IMR-90 (cell line): ENCODE measurements at regions not wholly inside any gene's neighbourhood (a gene's known extent, or its start where the extent isn't known, plus 50 kb on each side); places are given as distances from the start of the nearest gene placed in this dataset.

Source experiments
- ATAC-seq: fragments of 200-7000 bp; cut with Tn5 transposase; 2 replicates; pipeline ENCODE4 v1.9.1; 2020; ENCODE audit warnings: low read depth, mild to moderate bottlenecking, moderate library complexity
- BruUV-seq: library from RNA; stranded (reverse); fragments of 400-500 nt; replicated peaks from 2 replicates; lab custom pipeline; 2021; lab: Mats Ljungman, UMichigan
- CTCF ChIA-PET: fragments of 300-600 bp; formaldehyde crosslinking; extraction: SDS; loops from one replicate; lab custom pipeline; 2021; ENCODE audit warnings: antibody characterized with exemption; lab: Yijun Ruan, JAX
- POLR2A ChIA-PET: fragments of 300-600 bp; sonication (Branson Sonifier 250); formaldehyde crosslinking; loops from one replicate; lab custom pipeline; 2022; ENCODE audit warnings: antibody characterized with exemption; ENCODE audit not compliant: unreplicated experiment; lab: Charles Lee
- DNase-seq: peaks from one replicate; pipeline ENCODE4 v3.0.0; 2013
- H2AFZ ChIP-seq: replicated peaks from 2 replicates; pipeline ENCODE3; 2013; ENCODE audit warnings: low read length, mild to moderate bottlenecking; ENCODE audit not compliant: poor library complexity
- H2AK5ac ChIP-seq: 2 replicates; pipeline ENCODE4 v1.6.1; 2013; ENCODE audit warnings: low read depth, low read length, inconsistent platforms
- H2AK9ac ChIP-seq: replicated peaks from 2 replicates; pipeline ENCODE3; 2013; ENCODE audit warnings: mild to moderate bottlenecking, low read depth, low read length, moderate library complexity; ENCODE audit not compliant: poor library complexity
- H2BK120ac ChIP-seq: 2 replicates; pipeline ENCODE4 v1.6.1; 2013; ENCODE audit warnings: low read depth, low read length, inconsistent platforms
- H2BK15ac ChIP-seq: 3 replicates; pipeline ENCODE4 v1.6.1; 2013; ENCODE audit warnings: low read depth, low read length, inconsistent platforms
- H2BK20ac ChIP-seq: 2 replicates; pipeline ENCODE4 v1.6.1; 2013; ENCODE audit warnings: low read depth, mild to moderate bottlenecking, inconsistent platforms, low read length, moderate library complexity
- H2BK5ac ChIP-seq: 2 replicates; pipeline ENCODE4 v1.6.1; 2013; ENCODE audit warnings: mild to moderate bottlenecking, low read depth, low read length, inconsistent platforms; ENCODE audit not compliant: poor library complexity, severe bottlenecking
- H3K14ac ChIP-seq: replicated peaks from 2 replicates; pipeline ENCODE4 v1.6.1; 2013; ENCODE audit warnings: low read depth, low read length, inconsistent platforms
- H3K18ac ChIP-seq: 2 replicates; pipeline ENCODE4 v1.6.1; 2013; ENCODE audit warnings: low read depth, low read length, control low read depth
- H3K23ac ChIP-seq: 2 replicates; pipeline ENCODE4 v1.6.1; 2013; ENCODE audit warnings: low read depth, low read length, inconsistent platforms
- H3K27ac ChIP-seq: 2 replicates; pipeline ENCODE4 v1.5.1; 2013; ENCODE audit warnings: mild to moderate bottlenecking, control low read depth, low read length; ENCODE audit not compliant: insufficient read depth
- H3K27me3 ChIP-seq: 2 replicates; pipeline ENCODE4 v1.6.1; 2013; ENCODE audit warnings: low read length; ENCODE audit not compliant: control insufficient read depth, insufficient read depth
- H3K36me3 ChIP-seq: 2 replicates; pipeline ENCODE4 v1.6.1; 2013; ENCODE audit warnings: low read length, mixed read lengths; ENCODE audit not compliant: control insufficient read depth, insufficient read depth
- H3K4ac ChIP-seq: 2 replicates; pipeline ENCODE4 v1.6.1; 2013; ENCODE audit warnings: low read depth, low read length, inconsistent platforms
- H3K4me1 ChIP-seq: 2 replicates; pipeline ENCODE4 v1.6.1; 2013; ENCODE audit warnings: low read length, mixed read lengths; ENCODE audit not compliant: control insufficient read depth, insufficient read depth
- H3K4me2 ChIP-seq: 2 replicates; pipeline ENCODE4 v1.6.1; 2013; ENCODE audit warnings: low read depth, mild to moderate bottlenecking, control low read depth, low read length, moderate library complexity
- H3K4me3 ChIP-seq: 2 replicates; pipeline ENCODE4 v1.5.1; 2013; ENCODE audit warnings: low read depth, mild to moderate bottlenecking, control low read depth, low read length, moderate library complexity; ENCODE audit not compliant: insufficient read depth
- H3K56ac ChIP-seq: 2 replicates; pipeline ENCODE4 v1.6.1; 2013; ENCODE audit warnings: low read length, inconsistent platforms; ENCODE audit not compliant: insufficient read depth; ENCODE audit errors: extremely low read depth
- H3K79me1 ChIP-seq, 2 experiments: 2 replicates each; pipeline ENCODE4 v1.6.1; 2013; ENCODE audit warnings: low read length in 2 of 2, inconsistent platforms in 1 of 2, low read depth in 1 of 2
- H3K9ac ChIP-seq: 2 replicates; pipeline ENCODE4 v1.6.1; 2013; ENCODE audit warnings: low read depth, low read length, control low read depth
- H3K9me1 ChIP-seq: 2 replicates; pipeline ENCODE4 v1.6.1; 2013; ENCODE audit warnings: low read length, inconsistent platforms; ENCODE audit not compliant: insufficient read depth
- H3K9me3 ChIP-seq: 2 replicates; pipeline ENCODE4 v1.6.1; 2013; ENCODE audit warnings: low read length; ENCODE audit not compliant: control insufficient read depth, insufficient read depth
- H4K20me1 ChIP-seq: 2 replicates; pipeline ENCODE4 v1.6.1; 2013; ENCODE audit warnings: low read length, inconsistent platforms; ENCODE audit not compliant: insufficient read depth
- H4K5ac ChIP-seq: 2 replicates; pipeline ENCODE4 v1.6.1; 2013; ENCODE audit warnings: mild to moderate bottlenecking, low read depth, low read length, control low read depth
- H4K8ac ChIP-seq, 2 experiments: 2 replicates each; pipeline ENCODE4 v1.6.1; 2013; ENCODE audit warnings: low read depth in 2 of 2, low read length in 2 of 2, control low read depth in 1 of 2, inconsistent platforms in 1 of 2
- H4K91ac ChIP-seq: 2 replicates; pipeline ENCODE4 v1.6.1; 2013; ENCODE audit warnings: low read depth, low read length, inconsistent platforms; ENCODE audit not compliant: insufficient read depth
- CEBPB ChIP-seq: IDR thresholded peaks from 2 replicates; pipeline ENCODE4 v1.6.1; 2012; ENCODE audit warnings: low read depth, low read length, improper control_type of control experiment
- CHD1 ChIP-seq: IDR thresholded peaks from 2 replicates; pipeline ENCODE4 v1.6.1; 2012; ENCODE audit warnings: low read depth, low read length, improper control_type of control experiment
- FOS ChIP-seq: fragments of 150-350 bp; IDR thresholded peaks from 2 replicates; pipeline ENCODE4 v1.6.1; 2016; ENCODE audit warnings: low read depth, low read length
- MAZ ChIP-seq: IDR thresholded peaks from 2 replicates; pipeline ENCODE4 v1.6.1; 2012; ENCODE audit warnings: low read depth, mild to moderate bottlenecking, low read length, improper control_type of control experiment, moderate library complexity, borderline replicate concordance
- POLR2A ChIP-seq: IDR thresholded peaks from 2 replicates; pipeline ENCODE4 v1.6.1; 2012; ENCODE audit warnings: mild to moderate bottlenecking, low read depth, low read length
- WGBS, 2 experiments: methylation state at CpG; one replicate each; pipeline versions ENCODE4 v1.1.5 to v1.1.7; 2013; ENCODE audit warnings: missing lambda C conversion rate in 2 of 2; ENCODE audit not compliant: insufficient read length in 1 of 2; ENCODE audit errors: extremely low coverage in 2 of 2; 5-methylcytosine and 5-hydroxymethylcytosine counted together
- dilution Hi-C: fragments of 300-500 bp; cut with HindIII; formaldehyde crosslinking; loops from one replicate; pipeline ENCODE4 v1.14.3; 2018; ENCODE audit warnings: low sequenced_read_pairs; ENCODE audit not compliant: unreplicated experiment
- in situ Hi-C: fragments of 300-500 bp; cut with MboI; formaldehyde crosslinking; loops from 3 replicates; pipeline ENCODE4 v1.14.3; 2019; ENCODE audit warnings: low sequenced_read_pairs, inconsistent platforms, mixed read lengths
- intact Hi-C: fragments of 100-400 bp; cut with micrococcal nuclease; formaldehyde crosslinking; loops from 2 replicates; pipeline ENCODE4 v1.10.0; 2022
- TF ChIP-seq, protein P1 (sequence below): fragments of 150-350 bp; IDR thresholded peaks from 2 replicates; pipeline ENCODE4 v1.6.1; 2017; ENCODE audit warnings: mild to moderate bottlenecking, antibody characterized with exemption, low read length, low read depth
- TF ChIP-seq, protein P2 (sequence below): conservative IDR thresholded peaks from 2 replicates; pipeline ENCODE4 v1.5.1; 2012; ENCODE audit warnings: mild to moderate bottlenecking, low read depth, low read length, improper control_type of control experiment

DNA sequence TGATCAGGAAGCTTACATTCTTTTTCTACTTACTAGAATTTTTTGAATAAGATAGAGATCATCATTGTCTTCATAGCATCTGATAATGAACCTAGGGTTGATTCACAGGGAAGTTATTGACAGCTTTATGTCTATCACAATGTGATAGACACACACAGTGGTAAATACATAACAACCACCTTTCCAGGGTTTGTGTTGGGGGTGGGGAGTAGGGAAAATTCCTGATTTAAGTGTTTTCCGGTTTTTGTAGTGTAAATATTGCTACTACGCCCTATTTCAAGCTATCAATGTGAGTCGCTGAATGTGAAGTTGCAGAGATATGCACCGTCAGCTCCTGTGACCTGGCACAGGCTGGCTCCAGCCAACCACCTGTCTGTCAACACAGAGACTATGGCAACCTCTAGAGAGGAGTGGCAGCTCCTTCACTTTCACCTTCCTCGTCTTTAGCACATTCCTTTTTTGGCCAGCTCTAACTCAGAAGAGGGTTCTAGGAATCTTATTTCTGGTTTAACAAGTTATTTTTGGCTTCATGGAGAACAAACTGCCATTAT, 224.9 kb downstream of the MAT2B start:
- CTCF ChIA-PET: no interaction called here

More for the DNA sequence above, 224.9 kb downstream of the MAT2B start:
- Histone ChIP-seq H3K9me3 (no peaks in the 10 kb centered on the region), H3K56ac (no peak overlapping the region), H2BK120ac (no peak overlapping the region), H3K4me3 (no peak overlapping the region), H2BK15ac (no peak overlapping the region), H4K20me1 (no peaks in the 10 kb centered on the region), H4K91ac (no peak overlapping the region), H3K79me1 (no peaks in the 10 kb centered on the region), H4K8ac (no peak overlapping the region), H2AFZ (peak overlapping the region; percentile 9), H2AK5ac (no peak overlapping the region), H3K18ac (no peak overlapping the region), H4K5ac (no peak overlapping the region), H3K27ac (no peak overlapping the region), H2BK20ac (no peak overlapping the region), H3K4me2 (no peak overlapping the region), H2BK5ac (no peak overlapping the region), H3K23ac (no peak overlapping the region), H3K9me1 (no peaks in the 10 kb centered on the region), H3K4me1 (peaks cover 2% of the 10 kb centered on the region), H3K9ac (no peak overlapping the region), H2AK9ac (no peak overlapping the region), H3K27me3 (no peaks in the 10 kb centered on the region), H3K14ac (no peak overlapping the region), H3K4ac (no peak overlapping the region), H3K36me3 (no peaks in the 10 kb centered on the region)
- intact Hi-C loops: no loop called here
- dilution Hi-C loops: no loop called here
- TF ChIP-seq, protein P1, sequence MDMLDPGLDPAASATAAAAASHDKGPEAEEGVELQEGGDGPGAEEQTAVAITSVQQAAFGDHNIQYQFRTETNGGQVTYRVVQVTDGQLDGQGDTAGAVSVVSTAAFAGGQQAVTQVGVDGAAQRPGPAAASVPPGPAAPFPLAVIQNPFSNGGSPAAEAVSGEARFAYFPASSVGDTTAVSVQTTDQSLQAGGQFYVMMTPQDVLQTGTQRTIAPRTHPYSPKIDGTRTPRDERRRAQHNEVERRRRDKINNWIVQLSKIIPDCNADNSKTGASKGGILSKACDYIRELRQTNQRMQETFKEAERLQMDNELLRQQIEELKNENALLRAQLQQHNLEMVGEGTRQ: no peak
- no peak for TF ChIP-seq FOS
- TF ChIP-seq CHD1: no peak
- TF ChIP-seq, protein P2, sequence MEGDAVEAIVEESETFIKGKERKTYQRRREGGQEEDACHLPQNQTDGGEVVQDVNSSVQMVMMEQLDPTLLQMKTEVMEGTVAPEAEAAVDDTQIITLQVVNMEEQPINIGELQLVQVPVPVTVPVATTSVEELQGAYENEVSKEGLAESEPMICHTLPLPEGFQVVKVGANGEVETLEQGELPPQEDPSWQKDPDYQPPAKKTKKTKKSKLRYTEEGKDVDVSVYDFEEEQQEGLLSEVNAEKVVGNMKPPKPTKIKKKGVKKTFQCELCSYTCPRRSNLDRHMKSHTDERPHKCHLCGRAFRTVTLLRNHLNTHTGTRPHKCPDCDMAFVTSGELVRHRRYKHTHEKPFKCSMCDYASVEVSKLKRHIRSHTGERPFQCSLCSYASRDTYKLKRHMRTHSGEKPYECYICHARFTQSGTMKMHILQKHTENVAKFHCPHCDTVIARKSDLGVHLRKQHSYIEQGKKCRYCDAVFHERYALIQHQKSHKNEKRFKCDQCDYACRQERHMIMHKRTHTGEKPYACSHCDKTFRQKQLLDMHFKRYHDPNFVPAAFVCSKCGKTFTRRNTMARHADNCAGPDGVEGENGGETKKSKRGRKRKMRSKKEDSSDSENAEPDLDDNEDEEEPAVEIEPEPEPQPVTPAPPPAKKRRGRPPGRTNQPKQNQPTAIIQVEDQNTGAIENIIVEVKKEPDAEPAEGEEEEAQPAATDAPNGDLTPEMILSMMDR: no peak
- TF ChIP-seq MAZ: no peak
- no peak for TF ChIP-seq POLR2A
- no peak for TF ChIP-seq CEBPB
- in situ Hi-C loops: no loop called here
- POLR2A ChIA-PET: no interaction called here
- no TSS peak for BruUV-seq
- no peak for ATAC-seq
- no CpG with 5 or more reads among the region's 5 CpGs for WGBS, 2 experiments
- no peak for DNase-seq
